ENCODE measurements at regions not wholly inside any gene's neighbourhood (a gene's known extent, or its start where the extent isn't known, plus 50 kb on each side); places are given as distances from the start of the nearest gene placed in this dataset.

DNA sequence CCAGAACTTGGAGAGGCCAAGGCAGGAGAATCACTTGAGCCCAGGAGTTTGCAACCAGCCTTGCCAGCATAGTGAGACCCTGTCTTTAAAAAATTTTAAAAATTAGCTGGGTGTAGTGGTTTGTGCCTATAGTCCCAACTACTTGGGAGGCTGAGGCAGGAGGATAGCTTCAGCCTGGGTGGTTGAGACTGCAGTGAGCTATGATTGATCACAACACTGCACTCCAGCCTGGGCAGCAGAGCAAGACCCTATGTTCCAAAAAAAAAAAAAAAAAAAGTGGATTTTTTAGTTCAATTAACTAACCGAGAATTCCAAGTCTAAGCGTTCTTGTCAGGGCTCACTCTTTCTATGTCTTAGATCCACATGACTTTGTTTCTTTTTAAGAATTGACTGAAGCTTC is 130.3 kb upstream of the NRIP1 start:
- TF ChIP-seq, protein P1, sequence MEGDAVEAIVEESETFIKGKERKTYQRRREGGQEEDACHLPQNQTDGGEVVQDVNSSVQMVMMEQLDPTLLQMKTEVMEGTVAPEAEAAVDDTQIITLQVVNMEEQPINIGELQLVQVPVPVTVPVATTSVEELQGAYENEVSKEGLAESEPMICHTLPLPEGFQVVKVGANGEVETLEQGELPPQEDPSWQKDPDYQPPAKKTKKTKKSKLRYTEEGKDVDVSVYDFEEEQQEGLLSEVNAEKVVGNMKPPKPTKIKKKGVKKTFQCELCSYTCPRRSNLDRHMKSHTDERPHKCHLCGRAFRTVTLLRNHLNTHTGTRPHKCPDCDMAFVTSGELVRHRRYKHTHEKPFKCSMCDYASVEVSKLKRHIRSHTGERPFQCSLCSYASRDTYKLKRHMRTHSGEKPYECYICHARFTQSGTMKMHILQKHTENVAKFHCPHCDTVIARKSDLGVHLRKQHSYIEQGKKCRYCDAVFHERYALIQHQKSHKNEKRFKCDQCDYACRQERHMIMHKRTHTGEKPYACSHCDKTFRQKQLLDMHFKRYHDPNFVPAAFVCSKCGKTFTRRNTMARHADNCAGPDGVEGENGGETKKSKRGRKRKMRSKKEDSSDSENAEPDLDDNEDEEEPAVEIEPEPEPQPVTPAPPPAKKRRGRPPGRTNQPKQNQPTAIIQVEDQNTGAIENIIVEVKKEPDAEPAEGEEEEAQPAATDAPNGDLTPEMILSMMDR (conservative IDR thresholded peaks at IDR 0.05 in 1 of 2, IDR thresholded peaks at IDR 0.05 in 1 of 2; ENCODE audit: extremely low read depth in 1 of 2, insufficient read depth in 1 of 2, low read depth in 1 of 2, low read length in 2 of 2), result no peak
- no peak for TF ChIP-seq EZH2 (IDR thresholded peaks at IDR 0.05; ENCODE audit: borderline replicate concordance, low read length)
